ENCODE measurements at regions not wholly inside any gene's neighbourhood (a gene's known extent, or its start where the extent isn't known, plus 50 kb on each side); places are given as distances from the start of the nearest gene placed in this dataset.

DNA sequence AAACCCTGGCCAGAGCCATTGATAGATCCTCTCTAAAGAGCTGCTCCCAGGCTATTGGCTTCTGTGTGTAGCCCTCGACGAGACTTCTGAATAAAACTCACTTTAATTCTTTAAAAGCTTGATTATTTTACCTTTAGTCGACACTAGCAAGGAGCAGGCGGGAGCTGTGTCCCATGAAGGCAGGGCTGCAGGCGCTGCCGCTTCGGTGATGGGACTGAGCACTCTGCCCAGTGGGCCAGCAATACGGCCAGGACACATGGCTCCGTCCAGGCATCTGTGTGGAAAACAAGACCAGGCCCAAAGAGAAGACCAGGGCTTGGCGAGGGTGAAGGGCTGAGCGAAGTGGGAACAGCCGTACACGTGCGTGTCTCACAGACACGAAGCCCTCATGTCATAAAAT, 365.9 kb downstream of the GADD45G start:
- TF ChIP-seq, protein P1, sequence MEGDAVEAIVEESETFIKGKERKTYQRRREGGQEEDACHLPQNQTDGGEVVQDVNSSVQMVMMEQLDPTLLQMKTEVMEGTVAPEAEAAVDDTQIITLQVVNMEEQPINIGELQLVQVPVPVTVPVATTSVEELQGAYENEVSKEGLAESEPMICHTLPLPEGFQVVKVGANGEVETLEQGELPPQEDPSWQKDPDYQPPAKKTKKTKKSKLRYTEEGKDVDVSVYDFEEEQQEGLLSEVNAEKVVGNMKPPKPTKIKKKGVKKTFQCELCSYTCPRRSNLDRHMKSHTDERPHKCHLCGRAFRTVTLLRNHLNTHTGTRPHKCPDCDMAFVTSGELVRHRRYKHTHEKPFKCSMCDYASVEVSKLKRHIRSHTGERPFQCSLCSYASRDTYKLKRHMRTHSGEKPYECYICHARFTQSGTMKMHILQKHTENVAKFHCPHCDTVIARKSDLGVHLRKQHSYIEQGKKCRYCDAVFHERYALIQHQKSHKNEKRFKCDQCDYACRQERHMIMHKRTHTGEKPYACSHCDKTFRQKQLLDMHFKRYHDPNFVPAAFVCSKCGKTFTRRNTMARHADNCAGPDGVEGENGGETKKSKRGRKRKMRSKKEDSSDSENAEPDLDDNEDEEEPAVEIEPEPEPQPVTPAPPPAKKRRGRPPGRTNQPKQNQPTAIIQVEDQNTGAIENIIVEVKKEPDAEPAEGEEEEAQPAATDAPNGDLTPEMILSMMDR (IDR thresholded peaks at IDR 0.05) = no peak
- TF ChIP-seq POLR2A (IDR thresholded peaks at IDR 0.05) (no peak), POLR2AphosphoS5 (IDR thresholded peaks at IDR 0.05) (no peak), EP300 (IDR thresholded peaks at IDR 0.05; ENCODE audit: low read depth) (no peak)
